HG02763 (cell line): ENCODE measurements at regions not wholly inside any gene's neighbourhood (a gene's known extent, or its start where the extent isn't known, plus 50 kb on each side); places are given as distances from the start of the nearest gene placed in this dataset.

Source experiments
- ATAC-seq: cut with Tn5 transposase; IDR thresholded peaks from one replicate; pipeline ENCODE4 v1.9.1; 2021; ENCODE audit warnings: mild to moderate bottlenecking, moderate library complexity; ENCODE audit not compliant: unreplicated experiment

DNA sequence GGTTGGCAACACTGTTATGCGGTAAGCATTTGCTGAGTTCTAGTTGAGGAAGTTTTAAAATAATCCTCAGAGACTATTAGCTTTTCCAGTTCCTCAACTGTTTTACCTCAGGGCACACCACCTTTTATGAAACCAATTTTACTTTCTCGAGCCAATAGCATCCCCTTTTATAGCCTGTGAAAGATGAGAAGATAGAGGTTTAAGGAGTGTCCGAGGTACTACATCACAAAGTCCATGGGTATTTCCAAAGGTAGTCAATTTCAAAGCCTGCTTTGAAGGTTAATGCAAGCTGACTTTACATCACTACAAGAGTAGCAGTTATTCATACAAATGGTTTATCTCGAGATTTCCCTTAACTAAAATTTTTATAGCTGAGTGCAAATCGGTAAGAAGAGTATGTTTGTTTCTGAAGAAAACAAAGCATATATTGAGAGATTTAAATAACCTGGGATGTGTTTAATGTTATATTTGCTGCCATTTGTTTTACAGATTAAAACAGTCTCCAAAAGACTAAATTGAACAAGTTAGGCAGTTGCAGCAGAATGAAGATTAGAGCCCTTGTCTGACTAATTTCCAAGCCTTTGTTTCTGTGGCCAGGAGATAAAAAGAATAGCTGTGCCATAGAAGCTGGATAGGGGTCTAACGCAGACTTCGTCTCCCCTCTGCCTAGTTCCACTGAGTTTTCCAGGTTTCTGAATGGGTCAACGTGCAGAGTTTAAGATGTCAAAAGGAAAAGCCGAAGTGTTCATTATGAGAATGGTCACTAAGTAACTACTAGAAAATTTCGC, 74.7 kb upstream of the TRPC4 start:
- no peak for ATAC-seq

DNA sequence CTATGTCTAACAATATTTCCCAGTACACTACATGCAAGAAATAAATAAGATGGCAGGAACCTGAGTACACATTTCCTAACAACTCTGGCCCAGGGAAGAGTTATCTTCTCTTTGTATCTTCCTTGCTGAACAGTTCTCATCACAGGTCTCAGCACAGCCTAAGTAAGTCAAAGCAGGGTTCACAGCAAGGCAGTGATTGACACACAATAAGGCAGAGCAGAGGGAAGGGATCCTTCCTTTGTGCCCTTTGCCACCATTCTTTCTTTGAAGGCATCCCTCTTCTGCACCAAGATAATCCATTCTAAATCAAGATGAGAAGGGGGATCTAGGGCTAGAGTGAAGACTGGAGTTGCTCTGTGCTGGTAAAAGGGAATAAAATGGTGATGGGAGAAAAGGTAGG, 73.4 kb upstream of the TRPC4 start:
- ATAC-seq, result no peak

DNA sequence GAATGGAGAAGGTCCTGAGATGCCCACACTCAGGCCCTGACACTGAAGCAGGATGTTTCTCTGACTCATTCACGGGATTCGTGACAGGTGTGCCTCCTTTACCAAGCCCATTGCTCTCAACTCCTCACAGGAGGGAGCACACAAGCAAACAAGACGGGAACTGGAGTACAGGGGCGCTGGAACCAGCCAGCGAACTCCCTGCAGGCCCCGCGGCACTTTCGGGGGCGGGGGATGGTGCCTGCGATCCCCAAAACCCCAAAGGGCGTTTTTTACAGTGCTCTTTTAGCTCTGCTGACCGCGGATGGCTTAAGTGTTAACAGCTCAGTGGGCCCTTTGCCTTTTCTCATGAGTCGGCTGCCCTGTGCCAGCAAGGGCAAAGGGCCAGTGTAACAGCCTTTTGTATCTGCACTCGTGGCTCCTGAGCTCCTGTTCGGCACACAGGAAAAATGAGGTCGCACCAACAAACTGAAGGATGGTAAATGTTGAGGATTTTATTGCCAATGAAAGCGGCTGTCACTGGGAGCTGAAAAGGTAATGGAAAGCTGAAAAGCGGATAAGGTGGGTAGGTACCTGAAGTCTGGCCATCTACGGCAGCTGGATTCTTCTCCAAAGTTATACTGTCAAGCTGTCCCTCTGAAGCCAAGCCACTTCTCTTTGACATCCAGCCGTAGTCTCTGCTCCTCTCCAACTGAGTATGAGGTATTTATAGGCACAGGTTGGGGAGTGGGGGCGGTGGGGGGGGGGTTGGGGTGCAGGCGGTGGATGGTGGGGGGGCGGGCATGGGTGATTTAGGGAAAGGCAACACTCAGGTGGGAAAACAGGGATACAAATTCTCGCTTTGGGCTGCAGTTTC, 65.0 kb upstream of the TRPC4 start:
- no peak for ATAC-seq

DNA sequence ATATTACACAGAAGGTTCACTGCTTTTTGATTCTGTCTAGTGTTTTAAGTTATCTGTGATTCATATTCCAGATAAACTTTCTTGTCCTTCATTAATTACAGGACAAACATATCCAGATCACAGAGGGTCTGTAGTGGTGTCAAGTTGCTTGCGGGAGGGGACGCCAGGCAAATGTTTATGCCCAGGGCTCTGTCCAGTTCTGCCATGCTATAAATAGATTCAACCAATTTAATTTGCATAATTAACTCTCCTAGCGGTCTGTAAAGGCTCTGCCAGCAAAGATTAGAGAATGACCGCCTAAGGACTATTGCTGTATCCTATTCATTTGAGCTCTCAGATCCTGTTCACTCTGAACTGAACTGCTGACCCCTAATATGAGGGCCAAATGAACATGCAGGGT, 59.7 kb upstream of the TRPC4 start:
- ATAC-seq, result no peak

DNA sequence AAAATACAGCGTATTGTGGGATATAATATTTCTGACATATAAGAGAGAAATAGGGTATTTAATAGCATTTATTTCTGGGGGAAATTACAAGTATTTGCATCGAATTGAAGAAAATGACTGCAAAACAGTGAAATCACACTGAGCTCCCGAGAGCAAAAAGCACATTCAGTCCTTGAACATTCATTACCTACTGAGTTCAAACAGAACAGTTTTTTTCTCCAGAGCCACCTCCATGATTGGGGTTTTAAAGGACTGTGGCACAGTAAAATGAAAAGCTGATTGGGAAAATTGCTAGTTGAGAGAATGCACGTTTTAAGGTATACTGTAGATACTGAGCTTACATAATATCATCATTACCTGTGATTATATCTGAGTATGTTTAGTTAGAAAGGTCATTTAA, 58.0 kb upstream of the TRPC4 start:
- ATAC-seq, result no peak

DNA sequence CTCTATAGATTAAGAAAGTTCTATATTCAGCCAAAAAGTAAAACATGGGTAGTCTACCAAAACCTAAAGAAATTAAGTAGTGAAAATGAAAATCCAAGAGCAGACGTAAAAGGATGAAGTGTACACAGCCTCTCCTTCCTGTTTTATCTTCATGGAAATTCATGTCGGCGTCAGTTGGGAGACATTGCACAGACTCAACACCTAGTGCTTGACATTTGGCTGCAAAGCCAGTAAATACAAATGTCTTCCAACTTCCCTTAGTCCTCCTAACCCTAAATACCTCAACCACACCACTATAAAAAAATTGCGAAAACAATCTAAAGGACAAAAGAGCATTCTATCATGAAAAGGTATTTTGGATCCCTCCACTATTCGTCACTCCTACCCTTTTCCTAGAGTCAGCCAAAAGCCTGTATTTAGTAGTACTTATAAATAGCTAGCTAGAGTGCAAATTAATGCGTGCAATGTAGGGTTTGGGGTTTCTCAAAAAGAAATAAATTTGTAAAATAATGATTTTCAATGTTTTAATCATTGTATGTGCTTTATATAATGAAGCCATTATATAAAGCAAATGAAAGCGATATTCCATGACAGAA, 56.4 kb upstream of the TRPC4 start:
- ATAC-seq, result no peak

DNA sequence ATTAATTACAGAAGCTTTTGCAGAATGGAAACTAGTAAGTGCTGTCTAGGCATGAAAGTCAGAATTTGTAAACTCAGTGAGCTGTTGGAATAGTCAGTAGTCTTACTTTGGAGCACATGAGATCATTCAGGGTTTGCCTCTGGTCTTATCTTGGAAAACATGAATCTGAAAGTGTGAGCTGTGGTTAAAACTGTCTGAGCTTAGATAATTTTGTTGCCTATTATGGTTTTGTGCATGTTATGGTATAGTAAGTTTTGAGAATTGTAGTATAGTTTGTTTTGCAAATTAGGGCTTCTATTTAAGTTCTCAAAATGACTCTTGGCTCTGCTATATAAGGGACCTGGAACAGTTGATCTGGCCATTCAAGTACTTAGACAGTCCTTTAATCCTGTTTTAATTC, 53.7 kb upstream of the TRPC4 start:
- no peak for ATAC-seq

DNA sequence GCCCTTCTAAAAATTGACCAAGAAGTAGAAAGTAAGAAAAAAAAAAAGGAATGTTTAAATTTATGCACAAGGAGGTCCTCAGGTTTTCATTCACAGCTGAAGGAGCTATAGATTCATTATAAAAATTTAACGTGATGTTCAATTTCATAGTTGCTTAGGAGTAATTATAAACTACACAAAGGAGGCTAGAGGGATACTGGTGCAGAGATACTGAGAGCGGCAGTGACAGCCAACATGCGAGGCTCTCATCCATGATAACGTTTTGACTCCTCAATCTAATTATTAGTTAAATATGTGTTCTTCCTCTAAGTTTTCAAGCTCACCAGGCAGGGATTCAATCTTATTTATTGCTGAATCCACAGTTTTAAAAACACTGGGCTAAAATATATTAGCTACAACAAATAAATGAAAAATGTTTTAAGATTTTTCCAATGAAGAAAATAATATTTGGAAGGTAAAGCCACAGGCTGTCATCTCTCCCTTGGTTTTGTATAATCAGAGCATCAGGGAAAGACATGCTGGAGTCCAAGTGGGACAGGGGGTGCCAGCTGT, 49.8 kb upstream of the TRPC4 start:
- ATAC-seq, result no peak
